ENCODE measurements at regions not wholly inside any gene's neighbourhood (a gene's known extent, or its start where the extent isn't known, plus 50 kb on each side); places are given as distances from the start of the nearest gene placed in this dataset.

- Mint-ChIP-seq H3K27me3 (ENCODE audit: low read depth) (peaks cover 17% of the 10 kb centered on the region), H3K9me3 (peaks cover 37% of the 10 kb centered on the region), H3K4me1 (peaks cover 48% of the 10 kb centered on the region), H3K27ac (no peak overlapping the region), H3K36me3 (peaks cover 40% of the 10 kb centered on the region), H3K4me3 (no peak overlapping the region)
- DNase-seq (ENCODE audit: low spot score): no peak
- POLR2A ChIA-PET: no interaction called here
- TF ChIP-seq ATF1 (CRISPR knock-in tag; IDR thresholded peaks at IDR 0.05) (no peak), RORB (CRISPR knock-in tag; IDR thresholded peaks at IDR 0.05) (no peak), FOXJ3 (CRISPR knock-in tag; IDR thresholded peaks at IDR 0.05; ENCODE audit: borderline replicate concordance) (no peak), SOX15 (CRISPR knock-in tag; IDR thresholded peaks at IDR 0.05) (no peak), ZNF219 (CRISPR knock-in tag; IDR thresholded peaks at IDR 0.05; ENCODE audit: borderline replicate concordance) (no peak)
- CTCF ChIA-PET: no interaction called here
- ATAC-seq: no peak
These were observed 360.1 kb upstream of the RND3 start for GRCh38 chr2:150847578-150847977.

GRCh38 chr2:150846691-150847090 lies 359.2 kb upstream of the RND3 start:
- POLR2A ChIA-PET: no interaction called here
- no peak for TF ChIP-seq HMGXB4 (CRISPR knock-in tag; IDR thresholded peaks at IDR 0.05)
- no peak for DNase-seq (ENCODE audit: low spot score)
- CTCF ChIA-PET: no interaction called here
- Mint-ChIP-seq H3K4me1 (peaks cover 48% of the 10 kb centered on the region), H3K36me3 (peaks cover 42% of the 10 kb centered on the region), H3K27me3 (ENCODE audit: low read depth) (peaks cover 16% of the 10 kb centered on the region), H3K4me3 (no peak overlapping the region), H3K9me3 (peaks cover 38% of the 10 kb centered on the region), H3K27ac (peak overlapping the region; percentile 16; the same call in 1 of the 2 replicates)
- peak; percentile 66 for ATAC-seq

- DNase-seq (ENCODE audit: low spot score) (no peak), ATAC-seq (no peak)
- H3K4me3 Mint-ChIP-seq: no peak overlapping the region
- H3K36me3 Mint-ChIP-seq: peaks cover 34% of the 10 kb centered on the region
- no peaks in the 10 kb centered on the region for H3K4me1 Mint-ChIP-seq
- ChIA-PET CTCF (no interaction called here), POLR2A (no interaction called here)
- peaks cover 72% of the 10 kb centered on the region for H3K9me3 Mint-ChIP-seq
- no peak overlapping the region for H3K27ac Mint-ChIP-seq
- TF ChIP-seq AR (CRISPR knock-in tag; IDR thresholded peaks at IDR 0.05) (no peak), ATF3 (CRISPR knock-in tag; conservative IDR thresholded peaks at IDR 0.05) (no peak), ZNF416 (CRISPR knock-in tag; IDR thresholded peaks at IDR 0.05) (no peak), IRF2 (CRISPR knock-in tag; IDR thresholded peaks at IDR 0.05; ENCODE audit: borderline replicate concordance, low read depth) (no peak), FOXJ3 (CRISPR knock-in tag; IDR thresholded peaks at IDR 0.05; ENCODE audit: borderline replicate concordance) (no peak), ZNF281 (CRISPR knock-in tag; IDR thresholded peaks at IDR 0.05) (no peak), ZNF423 (CRISPR knock-in tag; IDR thresholded peaks at IDR 0.05) (no peak), CREM (CRISPR knock-in tag; IDR thresholded peaks at IDR 0.05) (no peak), ATF6 (CRISPR knock-in tag; IDR thresholded peaks at IDR 0.05) (no peak)
- no peaks in the 10 kb centered on the region; the same call in 1 of the 2 replicates for H3K27me3 Mint-ChIP-seq (ENCODE audit: low read depth)
These were observed 345.2 kb upstream of the RND3 start for GRCh38 chr2:150832686-150833085.

Data from WTC11 (cell line).